HepG2 (cell line): ENCODE measurements at regions not wholly inside any gene's neighbourhood (a gene's known extent, or its start where the extent isn't known, plus 50 kb on each side); places are given as distances from the start of the nearest gene placed in this dataset.

Experiments used
- AFF4 ChIP-seq: sonication (generic); formaldehyde crosslinking; IDR thresholded peaks from 2 replicates; pipeline ENCODE4 v1.4.0; 2020; ENCODE audit warnings: missing genetic modification reagents
- BRCA1 ChIP-seq: sonication (generic); formaldehyde crosslinking; IDR thresholded peaks from 2 replicates; pipeline ENCODE4 v1.4.0; 2020; ENCODE audit warnings: missing genetic modification reagents
- CC2D1A ChIP-seq: sonication (generic); formaldehyde crosslinking; IDR thresholded peaks from 2 replicates; pipeline ENCODE4 v1.8.1; 2023; ENCODE audit warnings: mild to moderate bottlenecking, missing genetic modification reagents
- CENPT ChIP-seq: sonication (generic); formaldehyde crosslinking; IDR thresholded peaks from 2 replicates; pipeline ENCODE4 v1.8.0; 2022; ENCODE audit warnings: low read depth, mild to moderate bottlenecking, moderate library complexity, missing genetic modification reagents
- CTCF ChIP-seq: sonication (generic); formaldehyde crosslinking; IDR thresholded peaks from 2 replicates; pipeline ENCODE4 v1.5.0; 2020; ENCODE audit warnings: mild to moderate bottlenecking, missing genetic modification reagents, moderate library complexity
- MAFK ChIP-seq, 2 experiments: IDR thresholded peaks in 1 of 2; conservative IDR thresholded peaks in 1 of 2; 2 replicates each; pipeline ENCODE4 v1.6.1; 2011; ENCODE audit warnings: improper control_type of control experiment in 2 of 2, low read length in 2 of 2
- MEF2D ChIP-seq: sonication (generic); formaldehyde crosslinking; IDR thresholded peaks from 2 replicates; pipeline ENCODE4 v1.5.1; 2020; ENCODE audit warnings: mild to moderate bottlenecking, missing genetic modification reagents
- POLR2AphosphoS5 ChIP-seq: IDR thresholded peaks from 2 replicates; pipeline ENCODE4 v1.6.1; 2012; ENCODE audit warnings: low read depth, low read length
- SP2 ChIP-seq: sonication (generic); formaldehyde crosslinking; IDR thresholded peaks from 2 replicates; pipeline ENCODE4 v1.5.1; 2020; ENCODE audit warnings: mild to moderate bottlenecking, missing genetic modification reagents
- TCF7 ChIP-seq: sonication (generic); IDR thresholded peaks from 2 replicates; pipeline ENCODE4 v1.6.1; 2016; ENCODE audit warnings: antibody characterized with exemption, low read depth
- ZFP36L2 ChIP-seq: sonication (generic); formaldehyde crosslinking; IDR thresholded peaks from 2 replicates; pipeline ENCODE4 v1.4.0; 2020; ENCODE audit warnings: missing genetic modification reagents
- ZNF24 ChIP-seq: fragments of 450-650 bp; IDR thresholded peaks from 2 replicates; pipeline ENCODE4 v1.6.1; 2017; ENCODE audit warnings: antibody characterized with exemption, mild to moderate bottlenecking

GRCh38 chr11:31915867-31916266 is 104.7 kb upstream of the PAX6 start:
- TF ChIP-seq CTCF (CRISPR knock-in tag), result no peak
- no peak for TF ChIP-seq MEF2D
- no peak for TF ChIP-seq SP2 (CRISPR knock-in tag)
- no peak for TF ChIP-seq AFF4 (CRISPR knock-in tag)
- TF ChIP-seq MAFK (conservative IDR thresholded peaks at IDR 0.05 in 1 of 2, IDR thresholded peaks at IDR 0.05 in 1 of 2; ENCODE audit: low read length in 2 of 2), result no peak
- TF ChIP-seq ZFP36L2, result no peak
- TF ChIP-seq BRCA1 (CRISPR knock-in tag), result no peak
- no peak for TF ChIP-seq POLR2AphosphoS5
- TF ChIP-seq TCF7, result no peak
- TF ChIP-seq ZNF24, result no peak
- no peak for TF ChIP-seq CENPT
- TF ChIP-seq CC2D1A (CRISPR knock-in tag), result no peak
